Ovary (tissue), 7 donors: ENCODE measurements at regions not wholly inside any gene's neighbourhood (a gene's known extent, or its start where the extent isn't known, plus 50 kb on each side); places are given as distances from the start of the nearest gene placed in this dataset.

ENCODE experiments used
- DNase-seq, 5 donors: peaks; one replicate each; pipeline ENCODE4 v3.0.0-alpha.2; 2019 to 2020
- H3K27ac ChIP-seq, 2 donors: fragments of 200-600 bp; one replicate each; pipeline versions ENCODE4 v1.5.1 to v1.8.0; 2019 to 2022
- H3K27me3 ChIP-seq: fragments of 200-600 bp; one replicate; pipeline ENCODE4 v1.8.0; 2022
- H3K36me3 ChIP-seq: fragments of 200-600 bp; sonication (generic); one replicate; pipeline ENCODE4 v1.5.1; 2019
- H3K4me1 ChIP-seq: one replicate; pipeline ENCODE4 v1.8.1; 2013; ENCODE audit warnings: mild to moderate bottlenecking, moderate library complexity; ENCODE audit not compliant: insufficient read depth
- H3K4me3 ChIP-seq: fragments of 200-600 bp; sonication (generic); one replicate; pipeline ENCODE4 v1.5.1; 2017
- H3K9me3 ChIP-seq, 2 donors: fragments of 200-600 bp in 1 of 2; sonication (generic) in 1 of 2; one replicate each; pipeline versions ENCODE4 v1.5.1 to v1.8.1; 2013 to 2019; ENCODE audit warnings: mild to moderate bottlenecking in 1 of 2, moderate library complexity in 1 of 2
- CTCF ChIP-seq, 3 donors: fragments of 450-650 bp in 2 of 3; fragments of 200-600 bp in 1 of 3; IDR thresholded peaks; one replicate each; pipeline versions ENCODE4 v1.5.1 to v1.8.0; 2016 to 2022; ENCODE audit warnings: antibody characterized with exemption in 3 of 3, mild to moderate bottlenecking in 1 of 3
- EP300 ChIP-seq: sonication (generic); formaldehyde crosslinking; IDR thresholded peaks from one replicate; pipeline ENCODE4 v1.6.1; 2017; ENCODE audit warnings: antibody characterized with exemption
- POLR2A ChIP-seq: fragments of 450-650 bp; IDR thresholded peaks from one replicate; pipeline ENCODE4 v1.6.1; 2017; ENCODE audit warnings: antibody characterized with exemption, mild to moderate bottlenecking, moderate library complexity
- WGBS, 3 donors: extraction: QIAGEN DNeasy Blood & Tissue Kit in 1 of 3; methylation state at CpG; one replicate each; pipeline versions ENCODE4 v1.1.5 to v1.1.7; 2013 to 2017; 5-methylcytosine and 5-hydroxymethylcytosine counted together
- intact Hi-C, 4 donors: fragments of 100-400 bp; cut with DNase I; formaldehyde crosslinking; loops; one replicate each; pipeline versions ENCODE4 v1.11.0 to v1.15.1; 2022 to 2023
- donor health status: DM: no; HTN: no; CAD: no; lungs with moderate emphysema.
- donor health status: DM: no; HTN: no; CAD: no.
- donor health status: Bipolar disorder and iron deficiency.
- donor health status: DM: no; HTN: no; CAD: no.
- donor health status: DM: yes; HTN: yes; CAD: no.

DNA sequence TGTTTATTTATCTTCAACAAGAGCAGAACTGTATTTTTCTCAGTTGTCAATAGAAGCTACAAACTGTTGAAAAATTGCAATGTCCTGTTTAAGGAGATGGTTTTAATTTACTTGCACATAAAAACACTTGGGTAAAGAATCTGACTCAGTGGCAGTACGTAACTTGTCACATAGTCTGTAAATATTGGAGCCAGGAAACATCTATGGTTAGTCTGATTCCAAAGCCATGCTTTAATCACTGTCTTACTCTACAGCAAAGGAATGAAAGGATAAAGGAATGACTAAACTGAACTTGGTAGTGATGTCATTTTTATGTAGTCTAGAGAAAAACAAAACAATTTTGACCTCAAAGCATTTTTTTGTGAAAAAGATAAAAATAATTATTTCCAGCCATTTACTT, 537.2 kb downstream of the STIM2 start:
- no peak overlapping the region for H3K4me3 ChIP-seq
- intact Hi-C loops = no loop called here
- 14 to 35% (median 14%) methylated on average over 1 of the region's 1 CpG for WGBS, 3 donors
- no peaks in the 10 kb centered on the region for H3K4me1 ChIP-seq
- no peaks in the 10 kb centered on the region for H3K36me3 ChIP-seq
- no peak for TF ChIP-seq EP300
- no peak for TF ChIP-seq POLR2A
- TF ChIP-seq CTCF (IDR thresholded peaks at IDR 0.05) = no peak
- no peak overlapping the region for H3K27ac ChIP-seq
- no peaks in the 10 kb centered on the region for H3K27me3 ChIP-seq
- H3K9me3 ChIP-seq = no peaks in the 10 kb centered on the region
- no peak for DNase-seq

DNA sequence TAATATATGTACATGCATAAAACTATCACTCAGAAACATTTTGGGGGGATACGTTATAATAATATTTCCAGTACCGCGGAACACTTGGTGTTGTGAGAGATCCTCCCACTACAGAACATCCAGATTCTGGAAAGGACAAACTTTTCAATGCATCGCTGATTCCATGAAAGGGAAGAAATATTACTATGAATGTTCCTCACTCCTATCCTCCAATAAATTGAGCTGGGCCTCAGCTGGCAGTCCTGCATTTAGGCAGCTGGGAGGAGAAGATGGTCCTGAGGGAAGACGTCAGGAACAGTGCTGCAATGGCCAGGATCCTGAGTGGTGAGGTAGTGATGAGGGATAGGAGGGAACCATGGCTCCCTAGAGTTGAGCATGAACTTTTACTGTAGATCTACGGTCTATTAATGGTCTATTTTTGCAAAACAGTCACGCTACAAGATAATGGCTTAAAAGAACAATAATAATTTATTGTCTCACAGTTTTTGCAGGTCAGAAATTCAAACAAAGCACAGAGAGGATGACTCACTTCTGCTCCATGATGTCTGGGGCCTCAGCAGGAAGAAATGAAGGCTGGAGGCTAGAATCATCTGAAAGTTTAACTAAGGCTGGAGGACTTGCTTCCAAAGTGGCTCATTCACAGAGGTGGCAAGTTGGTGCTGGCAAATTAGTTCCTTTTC, 538.1 kb downstream of the STIM2 start:
- Histone ChIP-seq H3K9me3 (no peaks in the 10 kb centered on the region), H3K36me3 (no peaks in the 10 kb centered on the region), H3K4me1 (no peaks in the 10 kb centered on the region), H3K27me3 (no peaks in the 10 kb centered on the region), H3K27ac (no peak overlapping the region), H3K4me3 (no peak overlapping the region)
- no peak for TF ChIP-seq CTCF (IDR thresholded peaks at IDR 0.05)
- TF ChIP-seq POLR2A = no peak
- TF ChIP-seq EP300 = no peak
- no peak for DNase-seq
- intact Hi-C loops = no loop called here
- WGBS, 3 donors = 16 to 27% (median 17%) methylated on average over 7 of the region's 7 CpGs

DNA sequence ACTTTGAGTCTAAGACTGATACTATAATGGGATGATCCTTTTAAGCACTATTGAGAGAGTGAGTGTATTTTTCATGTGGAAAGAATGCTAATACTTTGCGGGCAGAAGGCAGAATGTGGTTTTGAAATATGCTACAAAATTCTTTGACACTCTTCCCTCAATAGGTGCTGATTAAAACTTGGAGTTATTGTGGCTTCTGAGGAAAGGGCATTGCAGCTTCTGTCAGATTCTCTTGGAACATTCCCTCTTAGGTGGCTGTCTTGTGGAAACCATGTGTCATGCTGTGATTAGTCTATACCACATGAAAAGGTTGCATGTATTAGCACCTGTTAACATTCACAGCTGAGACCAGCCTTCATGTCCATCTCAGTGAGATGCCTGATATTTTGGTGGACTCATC, 547.0 kb downstream of the STIM2 start:
- Histone ChIP-seq H3K4me1 (no peaks in the 10 kb centered on the region), H3K27ac (no peak overlapping the region), H3K4me3 (no peak overlapping the region), H3K9me3 (no peaks in the 10 kb centered on the region), H3K36me3 (no peaks in the 10 kb centered on the region), H3K27me3 (no peaks in the 10 kb centered on the region)
- no peak for DNase-seq
- 56 to 75% (median 65%) methylated on average over 1 of the region's 1 CpG for WGBS, 3 donors
- intact Hi-C loops = no loop called here
- no peak for TF ChIP-seq EP300
- no peak for TF ChIP-seq POLR2A

- no peaks in the 10 kb centered on the region for H3K36me3 ChIP-seq
- WGBS, 3 donors = 97 to 98% (median 98%) methylated on average over 1 of the region's 1 CpG
- no peaks in the 10 kb centered on the region for H3K4me1 ChIP-seq
- intact Hi-C loops = no loop called here
- H3K9me3 ChIP-seq = no peaks in the 10 kb centered on the region
- no peak overlapping the region for H3K4me3 ChIP-seq
- TF ChIP-seq EP300 (no peak), POLR2A (no peak), CTCF (IDR thresholded peaks at IDR 0.05) (no peak)
- no peak for DNase-seq
- H3K27ac ChIP-seq = no peak overlapping the region
- H3K27me3 ChIP-seq = no peaks in the 10 kb centered on the region
Measured at GRCh38 chr4:27412613-27413012, 552.0 kb downstream of the STIM2 start.

GRCh38 chr4:27414887-27415731, 554.5 kb downstream of the STIM2 start:
- Histone ChIP-seq H3K4me3 (no peak overlapping the region), H3K9me3 (no peaks in the 10 kb centered on the region), H3K36me3 (no peaks in the 10 kb centered on the region), H3K27me3 (no peaks in the 10 kb centered on the region), H3K27ac (no peak overlapping the region), H3K4me1 (no peaks in the 10 kb centered on the region)
- TF ChIP-seq CTCF (IDR thresholded peaks at IDR 0.05) = no peak
- no peak for TF ChIP-seq EP300
- no peak for TF ChIP-seq POLR2A
- intact Hi-C loops = no loop called here
- 60 to 70% (median 64%) methylated on average over 3 of the region's 3 CpGs for WGBS, 3 donors
- no peak for DNase-seq
